ENCODE measurements at regions not wholly inside any gene's neighbourhood (a gene's known extent, or its start where the extent isn't known, plus 50 kb on each side); places are given as distances from the start of the nearest gene placed in this dataset.

- intact Hi-C loops (cut with DNase I; ENCODE audit: low total_unique reads) (no loop called here), in situ Hi-C loops (cut with MboI; ENCODE audit: low pct_ligation_motif_present in 1 of 4, low pct_unique_long_range_greater_than_20kb in 1 of 4, low sequenced_read_pairs in 3 of 4) (no loop called here)
- TF ChIP-seq POLR2AphosphoS5 (IDR thresholded peaks at IDR 0.05) (no peak), EP300 (IDR thresholded peaks at IDR 0.05; ENCODE audit: low read depth) (no peak)
- TF ChIP-seq, protein P1, sequence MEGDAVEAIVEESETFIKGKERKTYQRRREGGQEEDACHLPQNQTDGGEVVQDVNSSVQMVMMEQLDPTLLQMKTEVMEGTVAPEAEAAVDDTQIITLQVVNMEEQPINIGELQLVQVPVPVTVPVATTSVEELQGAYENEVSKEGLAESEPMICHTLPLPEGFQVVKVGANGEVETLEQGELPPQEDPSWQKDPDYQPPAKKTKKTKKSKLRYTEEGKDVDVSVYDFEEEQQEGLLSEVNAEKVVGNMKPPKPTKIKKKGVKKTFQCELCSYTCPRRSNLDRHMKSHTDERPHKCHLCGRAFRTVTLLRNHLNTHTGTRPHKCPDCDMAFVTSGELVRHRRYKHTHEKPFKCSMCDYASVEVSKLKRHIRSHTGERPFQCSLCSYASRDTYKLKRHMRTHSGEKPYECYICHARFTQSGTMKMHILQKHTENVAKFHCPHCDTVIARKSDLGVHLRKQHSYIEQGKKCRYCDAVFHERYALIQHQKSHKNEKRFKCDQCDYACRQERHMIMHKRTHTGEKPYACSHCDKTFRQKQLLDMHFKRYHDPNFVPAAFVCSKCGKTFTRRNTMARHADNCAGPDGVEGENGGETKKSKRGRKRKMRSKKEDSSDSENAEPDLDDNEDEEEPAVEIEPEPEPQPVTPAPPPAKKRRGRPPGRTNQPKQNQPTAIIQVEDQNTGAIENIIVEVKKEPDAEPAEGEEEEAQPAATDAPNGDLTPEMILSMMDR (IDR thresholded peaks at IDR 0.05) = peak in 1 of 5 experiments; percentile 21
- Histone ChIP-seq H3K9me3 (no peaks in the 10 kb centered on the region), H3K36me3 (no peaks in the 10 kb centered on the region), H3K27ac (no peak overlapping the region), H3K4me3 (no peak overlapping the region), H3K4me1 (no peaks in the 10 kb centered on the region), H3K27me3 (no peaks in the 10 kb centered on the region)
- no peak for DNase-seq
- 88% methylated on average over 1 of the region's 1 CpG; no CpG with 5 or more reads in 1 of the 2 donors for WGBS, 2 donors (ENCODE audit: low coverage in 1 of 2)
These were observed 345.8 kb downstream of the RBM26 start for GRCh38 chr13:79060216-79060615.

GRCh38 chr13:79056706-79057105 is 349.3 kb downstream of the RBM26 start:
- 80 to 91% methylated on average over 4 to 6 of the region's 6 CpGs for WGBS, 2 donors (ENCODE audit: low coverage in 1 of 2)

DNA sequence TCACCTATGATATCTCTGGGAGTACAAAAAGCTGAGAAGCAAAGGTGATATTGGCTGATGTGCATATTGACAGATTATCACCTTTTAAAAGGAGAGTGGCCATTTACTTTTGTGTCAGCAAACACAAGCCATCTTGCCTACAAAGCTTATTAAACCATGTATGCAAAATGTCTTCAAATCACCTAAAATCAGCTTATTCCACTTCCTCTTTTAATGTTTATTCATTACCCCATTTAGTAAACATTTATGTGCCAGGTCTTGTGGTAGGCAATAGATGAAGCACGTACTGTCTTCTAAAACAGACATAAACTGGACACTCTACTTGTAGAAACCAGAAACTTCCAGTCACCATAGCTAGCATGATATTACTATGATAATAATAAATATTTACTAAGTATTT is 354.6 kb downstream of the RBM26 start:
- no peaks in the 10 kb centered on the region for H3K9me3 ChIP-seq
- 42 to 60% methylated on average over 1 of the region's 1 CpG for WGBS, 2 donors (ENCODE audit: low coverage in 1 of 2)
- no peak overlapping the region for H3K27ac ChIP-seq
- no peaks in the 10 kb centered on the region for H3K36me3 ChIP-seq
- no peaks in the 10 kb centered on the region for H3K27me3 ChIP-seq
- TF ChIP-seq, protein P1 (IDR thresholded peaks at IDR 0.05) = no peak
- no peak for TF ChIP-seq EP300 (IDR thresholded peaks at IDR 0.05; ENCODE audit: low read depth)
- TF ChIP-seq POLR2AphosphoS5 (IDR thresholded peaks at IDR 0.05) = no peak
- no peak for TF ChIP-seq POLR2A (IDR thresholded peaks at IDR 0.05)
- DNase-seq = no peak
- no peaks in the 10 kb centered on the region for H3K4me1 ChIP-seq
- H3K4me3 ChIP-seq = no peak overlapping the region
- in situ Hi-C loops (cut with MboI; ENCODE audit: low pct_ligation_motif_present in 1 of 4, low pct_unique_long_range_greater_than_20kb in 1 of 4, low sequenced_read_pairs in 3 of 4) (no loop called here), intact Hi-C loops (cut with DNase I; ENCODE audit: low total_unique reads) (no loop called here)

More at GRCh38 chr13:79056706-79057105, 349.3 kb downstream of the RBM26 start:
- Histone ChIP-seq H3K27ac (no peak overlapping the region), H3K36me3 (no peaks in the 10 kb centered on the region), H3K27me3 (no peaks in the 10 kb centered on the region), H3K4me1 (no peaks in the 10 kb centered on the region), H3K4me3 (no peak overlapping the region), H3K9me3 (no peaks in the 10 kb centered on the region)
- TF ChIP-seq EP300 (IDR thresholded peaks at IDR 0.05; ENCODE audit: low read depth) (no peak), POLR2AphosphoS5 (IDR thresholded peaks at IDR 0.05) (no peak), POLR2A (IDR thresholded peaks at IDR 0.05) (no peak)
- TF ChIP-seq, protein P1 (IDR thresholded peaks at IDR 0.05) = no peak
- intact Hi-C loops (cut with DNase I; ENCODE audit: low total_unique reads) = no loop called here
- DNase-seq = no peak
- in situ Hi-C loops (cut with MboI; ENCODE audit: low pct_ligation_motif_present in 1 of 4, low pct_unique_long_range_greater_than_20kb in 1 of 4, low sequenced_read_pairs in 3 of 4) = no loop called here

DNA sequence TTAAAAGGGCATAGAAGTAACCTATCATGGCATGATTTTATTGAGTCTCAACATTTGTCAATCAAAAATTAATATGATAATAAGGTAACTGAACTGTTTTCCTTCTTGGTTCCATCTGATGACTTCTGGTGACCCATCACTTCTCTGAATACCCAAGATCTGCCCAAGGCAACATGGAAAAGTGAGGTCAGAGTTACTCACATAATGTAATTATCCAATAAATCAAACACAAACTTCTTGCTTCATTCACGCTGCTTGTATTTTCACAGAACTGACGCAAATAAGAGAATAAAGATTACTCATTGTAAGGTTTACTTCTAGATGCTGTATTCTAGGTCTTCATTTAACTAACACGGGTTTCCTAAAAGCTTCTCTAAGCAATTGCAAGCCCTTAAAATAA is 361.6 kb downstream of the RBM26 start:
- intact Hi-C loops (cut with DNase I; ENCODE audit: low total_unique reads) = no loop called here
- Histone ChIP-seq H3K27ac (no peak overlapping the region), H3K27me3 (no peaks in the 10 kb centered on the region), H3K4me3 (no peak overlapping the region), H3K4me1 (no peaks in the 10 kb centered on the region), H3K9me3 (no peaks in the 10 kb centered on the region), H3K36me3 (no peaks in the 10 kb centered on the region)
- in situ Hi-C loops (cut with MboI; ENCODE audit: low pct_ligation_motif_present in 1 of 4, low pct_unique_long_range_greater_than_20kb in 1 of 4, low sequenced_read_pairs in 3 of 4) = no loop called here
- DNase-seq = no peak
- 63 to 67% methylated on average over 3 of the region's 3 CpGs for WGBS, 2 donors (ENCODE audit: low coverage in 1 of 2)
- TF ChIP-seq POLR2A (IDR thresholded peaks at IDR 0.05) (no peak), POLR2AphosphoS5 (IDR thresholded peaks at IDR 0.05) (no peak), EP300 (IDR thresholded peaks at IDR 0.05; ENCODE audit: low read depth) (no peak)
- TF ChIP-seq, protein P1 (IDR thresholded peaks at IDR 0.05) = no peak

Measured in transverse colon (tissue), 4 donors.